ENCODE measurements at regions not wholly inside any gene's neighbourhood (a gene's known extent, or its start where the extent isn't known, plus 50 kb on each side); places are given as distances from the start of the nearest gene placed in this dataset.
"Not testable (repeated sequence)": the region's sequence is repeated elsewhere in the genome, so short reads cannot be mapped to it uniquely, and the experiment has no call there.

DNA sequence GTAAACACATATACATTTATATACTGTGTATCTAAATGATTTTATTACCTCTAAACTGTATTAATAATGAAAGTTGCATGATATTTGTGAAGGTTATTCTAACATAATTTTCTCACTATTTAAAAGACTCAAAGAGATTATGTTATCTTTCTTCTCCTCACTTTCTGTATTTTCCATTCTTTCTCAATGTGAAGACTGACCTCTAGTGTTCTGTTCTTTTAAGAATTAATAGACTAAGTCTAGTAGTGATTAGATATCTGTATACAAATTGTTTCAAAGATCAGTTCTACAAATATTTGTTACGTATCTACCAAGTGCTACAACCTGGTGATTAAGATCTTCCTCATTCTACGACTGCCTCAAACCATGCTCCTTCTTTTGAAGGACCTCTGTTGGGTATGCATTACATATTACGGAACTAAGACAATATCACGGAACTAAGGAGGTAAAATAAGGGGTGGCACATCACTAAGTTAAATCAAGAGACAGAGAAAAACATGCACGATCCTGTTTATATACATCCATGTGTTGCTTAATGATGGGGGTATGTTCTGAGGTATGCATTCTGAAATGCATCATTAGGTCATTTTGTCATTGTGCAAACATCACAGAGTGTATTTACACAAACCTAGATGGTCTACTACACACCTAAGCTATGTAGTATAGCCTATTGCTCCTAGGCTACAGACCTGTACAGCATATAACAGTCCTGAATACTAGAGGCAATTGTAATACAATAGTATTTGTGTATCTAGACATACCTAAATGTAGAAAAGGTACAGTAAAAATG, 161.5 kb upstream of the KBTBD8 start:
- no peaks in the 10 kb centered on the region for H3K9me3 ChIP-seq
- H3K36me3 ChIP-seq = no peaks in the 10 kb centered on the region
- H3K4me1 ChIP-seq = no peaks in the 10 kb centered on the region
- TF ChIP-seq POLR2AphosphoS5 (IDR thresholded peaks at IDR 0.05) (no peak), POLR2A (IDR thresholded peaks at IDR 0.05) (no peak)
- TF ChIP-seq, protein P1, sequence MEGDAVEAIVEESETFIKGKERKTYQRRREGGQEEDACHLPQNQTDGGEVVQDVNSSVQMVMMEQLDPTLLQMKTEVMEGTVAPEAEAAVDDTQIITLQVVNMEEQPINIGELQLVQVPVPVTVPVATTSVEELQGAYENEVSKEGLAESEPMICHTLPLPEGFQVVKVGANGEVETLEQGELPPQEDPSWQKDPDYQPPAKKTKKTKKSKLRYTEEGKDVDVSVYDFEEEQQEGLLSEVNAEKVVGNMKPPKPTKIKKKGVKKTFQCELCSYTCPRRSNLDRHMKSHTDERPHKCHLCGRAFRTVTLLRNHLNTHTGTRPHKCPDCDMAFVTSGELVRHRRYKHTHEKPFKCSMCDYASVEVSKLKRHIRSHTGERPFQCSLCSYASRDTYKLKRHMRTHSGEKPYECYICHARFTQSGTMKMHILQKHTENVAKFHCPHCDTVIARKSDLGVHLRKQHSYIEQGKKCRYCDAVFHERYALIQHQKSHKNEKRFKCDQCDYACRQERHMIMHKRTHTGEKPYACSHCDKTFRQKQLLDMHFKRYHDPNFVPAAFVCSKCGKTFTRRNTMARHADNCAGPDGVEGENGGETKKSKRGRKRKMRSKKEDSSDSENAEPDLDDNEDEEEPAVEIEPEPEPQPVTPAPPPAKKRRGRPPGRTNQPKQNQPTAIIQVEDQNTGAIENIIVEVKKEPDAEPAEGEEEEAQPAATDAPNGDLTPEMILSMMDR (IDR thresholded peaks at IDR 0.05 in 8 of 11, conservative IDR thresholded peaks at IDR 0.05 in 3 of 11) = no peak
- intact Hi-C loops (cut with DNase I; ENCODE audit: low total_unique reads) = no loop called here
- 81 to 94% (median 87%) methylated on average over 5 of the region's 5 CpGs for WGBS, 5 donors
- no peak for DNase-seq
- H3K27ac ChIP-seq = no peak overlapping the region
- H3K27me3 ChIP-seq (replicated peaks in 1 of 7) = no peaks in the 10 kb centered on the region
- H3K4me3 ChIP-seq = no peak overlapping the region

DNA sequence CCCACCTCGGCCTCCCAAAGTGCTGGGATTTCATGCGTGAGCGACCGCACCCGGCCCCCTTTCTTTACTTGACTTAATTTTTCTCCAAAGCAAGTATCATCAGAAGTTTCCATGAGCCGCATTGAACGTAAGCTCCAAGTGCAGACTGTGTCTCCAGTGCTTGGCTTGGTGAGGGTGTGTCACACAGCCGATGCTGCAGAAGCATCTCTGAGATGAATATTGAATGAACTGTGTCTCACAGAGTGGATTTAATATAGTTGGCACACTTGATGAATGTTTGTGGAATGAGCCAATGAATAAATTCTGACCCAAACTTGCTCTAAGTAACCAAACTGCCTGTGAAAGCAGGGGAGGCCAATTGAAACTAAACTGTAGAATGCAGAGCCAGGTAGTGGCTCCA, 159.4 kb upstream of the KBTBD8 start:
- Histone ChIP-seq H3K9me3 (no peaks in the 10 kb centered on the region), H3K27ac (no peak overlapping the region), H3K36me3 (no peaks in the 10 kb centered on the region), H3K4me1 (no peaks in the 10 kb centered on the region), H3K4me3 (no peak overlapping the region), H3K27me3 (replicated peaks in 1 of 7) (peaks cover 0 to 3% (median 0%) of the 10 kb centered on the region in 7 donors)
- WGBS, 5 donors = 91 to 98% (median 94%) methylated on average over 8 of the region's 8 CpGs
- TF ChIP-seq POLR2A (IDR thresholded peaks at IDR 0.05) (no peak), POLR2AphosphoS5 (IDR thresholded peaks at IDR 0.05) (no peak)
- TF ChIP-seq, protein P1 (IDR thresholded peaks at IDR 0.05 in 8 of 11, conservative IDR thresholded peaks at IDR 0.05 in 3 of 11) = no peak
- intact Hi-C loops (cut with DNase I; ENCODE audit: low total_unique reads) = no loop called here
- no peak for DNase-seq

DNA sequence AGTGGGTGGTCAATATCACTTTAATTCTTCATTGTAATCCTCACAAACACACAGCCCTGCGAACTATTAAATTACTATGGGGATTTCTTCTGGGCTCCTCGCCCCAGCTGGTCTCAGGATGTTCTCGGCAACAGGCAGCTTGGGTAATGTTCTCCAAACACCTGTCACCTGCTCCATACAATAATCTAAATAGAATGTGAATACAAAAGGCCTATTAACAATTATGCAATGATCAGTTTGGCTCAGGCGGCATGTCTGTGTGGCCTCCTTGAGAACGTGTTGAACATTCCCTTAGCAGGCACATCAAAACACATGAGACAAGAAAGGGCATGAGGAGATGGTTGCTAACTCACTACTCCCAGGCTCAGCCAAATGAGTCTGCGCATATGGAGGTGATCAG, 158.6 kb upstream of the KBTBD8 start:
- WGBS, 5 donors = 93 to 98% (median 95%) methylated on average over 6 of the region's 6 CpGs
- no peaks in the 10 kb centered on the region for H3K9me3 ChIP-seq
- intact Hi-C loops (cut with DNase I; ENCODE audit: low total_unique reads) = no loop called here

DNA sequence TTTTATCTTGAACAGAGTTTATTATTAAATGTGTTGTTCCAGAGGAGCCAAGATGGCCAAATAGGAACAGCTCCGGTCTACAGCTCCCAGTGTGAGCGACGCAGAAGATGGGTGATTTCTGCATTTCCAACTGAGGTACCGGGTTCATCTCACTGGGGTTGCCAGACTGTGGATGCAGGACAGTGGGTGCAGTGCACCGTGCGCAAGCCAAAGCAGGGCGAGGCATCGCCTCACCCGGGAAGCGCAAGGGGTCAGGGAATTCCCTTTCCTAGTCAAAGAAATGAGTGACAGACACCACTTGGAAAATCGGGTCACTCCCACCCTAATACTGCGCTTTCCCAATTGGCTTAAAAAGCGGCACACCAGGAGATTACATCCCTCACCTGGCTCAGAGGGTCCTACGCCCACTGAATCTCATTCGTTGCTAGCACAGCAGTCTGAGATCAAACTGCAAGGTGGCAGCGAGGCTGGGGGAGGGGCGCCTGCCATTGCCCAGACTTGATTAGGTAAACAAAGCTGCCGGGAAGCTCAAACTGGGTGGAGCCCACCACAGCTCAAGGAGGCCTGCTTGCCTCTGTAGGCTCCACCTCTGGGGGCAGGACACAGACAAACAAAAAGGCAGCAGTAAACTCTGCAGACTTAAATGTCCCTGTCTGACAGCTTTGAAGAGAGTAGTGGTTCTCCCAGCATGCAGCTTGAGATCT, 155.2 kb upstream of the KBTBD8 start:
- H3K27ac ChIP-seq; DNase-seq; H3K36me3 ChIP-seq; H3K4me1 ChIP-seq; H3K27me3 ChIP-seq (replicated peaks in 1 of 7); H3K4me3 ChIP-seq; intact Hi-C loops (cut with DNase I; ENCODE audit: low total_unique reads): not testable (repeated sequence)
- WGBS, 5 donors = 86 to 90% (median 89%) methylated on average over 18 of the region's 18 CpGs
- H3K9me3 ChIP-seq = peaks cover 0 to 12% (median 0%) of the 10 kb centered on the region in 8 donors

More for the DNA sequence above, 158.6 kb upstream of the KBTBD8 start:
- no peak for DNase-seq
- Histone ChIP-seq H3K27ac (no peak overlapping the region), H3K36me3 (no peaks in the 10 kb centered on the region), H3K4me3 (no peak overlapping the region), H3K27me3 (replicated peaks in 1 of 7) (peaks cover 0 to 3% (median 0%) of the 10 kb centered on the region in 7 donors), H3K4me1 (no peaks in the 10 kb centered on the region)
- TF ChIP-seq POLR2AphosphoS5 (IDR thresholded peaks at IDR 0.05) = no peak
- TF ChIP-seq POLR2A (IDR thresholded peaks at IDR 0.05) = no peak
- TF ChIP-seq, protein P1 (IDR thresholded peaks at IDR 0.05 in 8 of 11, conservative IDR thresholded peaks at IDR 0.05 in 3 of 11) = no peak

Measured in spleen (tissue), 11 donors.